ENCODE measurements at regions not wholly inside any gene's neighbourhood (a gene's known extent, or its start where the extent isn't known, plus 50 kb on each side); places are given as distances from the start of the nearest gene placed in this dataset.

DNA sequence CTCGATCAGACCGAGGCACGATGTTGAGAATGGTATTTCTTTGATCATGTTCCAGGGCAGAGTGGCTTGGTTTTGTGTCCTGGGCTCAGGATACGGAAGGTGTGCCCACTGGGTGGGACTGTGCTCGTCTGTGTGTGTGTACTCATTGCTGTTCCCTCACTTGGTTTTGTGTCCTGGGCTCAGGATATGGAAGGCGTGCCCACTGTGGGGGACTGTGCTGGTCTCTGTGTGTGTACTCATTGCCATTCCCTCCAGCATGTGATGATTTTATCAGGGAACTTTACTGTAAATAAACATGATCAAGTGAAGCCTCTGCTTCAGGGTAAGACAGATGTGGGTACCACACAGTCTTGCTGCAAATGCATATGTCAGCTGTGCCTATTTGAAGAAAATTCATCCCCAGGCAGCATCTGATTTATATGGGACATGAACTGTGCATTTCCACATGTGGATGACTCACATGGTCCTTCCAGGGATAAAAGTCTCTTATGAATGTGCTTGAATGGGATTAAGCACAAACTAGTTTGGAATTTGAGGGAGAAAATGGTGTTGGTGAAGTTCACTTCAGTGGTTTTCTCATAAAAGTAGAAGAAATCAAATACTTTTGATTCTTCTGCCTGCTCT, 274.3 kb downstream of the QKI start:
- Histone ChIP-seq H3K36me3 (no peaks in the 10 kb centered on the region), H3K27ac (replicated peaks) (no peak overlapping the region), H3K27me3 (ENCODE audit: low read depth) (no peaks in the 10 kb centered on the region), H3K4me1 (no peaks in the 10 kb centered on the region), H3K4me3 (no peak overlapping the region), H3K9me3 (replicated peaks) (no peaks in the 10 kb centered on the region)
- no peak for DNase-seq
- intact Hi-C loops (cut with micrococcal nuclease) = no loop called here
- TF ChIP-seq, protein P1, sequence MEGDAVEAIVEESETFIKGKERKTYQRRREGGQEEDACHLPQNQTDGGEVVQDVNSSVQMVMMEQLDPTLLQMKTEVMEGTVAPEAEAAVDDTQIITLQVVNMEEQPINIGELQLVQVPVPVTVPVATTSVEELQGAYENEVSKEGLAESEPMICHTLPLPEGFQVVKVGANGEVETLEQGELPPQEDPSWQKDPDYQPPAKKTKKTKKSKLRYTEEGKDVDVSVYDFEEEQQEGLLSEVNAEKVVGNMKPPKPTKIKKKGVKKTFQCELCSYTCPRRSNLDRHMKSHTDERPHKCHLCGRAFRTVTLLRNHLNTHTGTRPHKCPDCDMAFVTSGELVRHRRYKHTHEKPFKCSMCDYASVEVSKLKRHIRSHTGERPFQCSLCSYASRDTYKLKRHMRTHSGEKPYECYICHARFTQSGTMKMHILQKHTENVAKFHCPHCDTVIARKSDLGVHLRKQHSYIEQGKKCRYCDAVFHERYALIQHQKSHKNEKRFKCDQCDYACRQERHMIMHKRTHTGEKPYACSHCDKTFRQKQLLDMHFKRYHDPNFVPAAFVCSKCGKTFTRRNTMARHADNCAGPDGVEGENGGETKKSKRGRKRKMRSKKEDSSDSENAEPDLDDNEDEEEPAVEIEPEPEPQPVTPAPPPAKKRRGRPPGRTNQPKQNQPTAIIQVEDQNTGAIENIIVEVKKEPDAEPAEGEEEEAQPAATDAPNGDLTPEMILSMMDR (IDR thresholded peaks at IDR 0.05; ENCODE audit: borderline replicate concordance) = no peak

DNA sequence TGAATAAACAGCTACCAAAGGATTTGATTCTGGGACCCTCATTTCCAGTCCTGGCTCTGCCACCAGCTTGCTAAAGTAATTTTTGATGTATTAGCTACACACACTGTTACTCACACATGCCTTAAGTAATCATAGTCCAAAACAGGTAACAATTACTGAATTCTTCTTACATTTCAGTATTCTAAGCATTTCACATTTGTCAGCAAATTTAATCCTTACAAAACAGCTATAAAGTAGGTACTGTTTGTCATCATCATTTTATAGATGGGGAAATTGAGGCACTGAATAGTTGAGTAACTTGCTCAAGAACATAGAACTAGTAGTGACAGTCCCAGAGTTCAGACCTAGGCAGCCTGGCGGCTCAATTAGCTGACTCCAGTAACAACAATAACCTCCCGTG, 272.6 kb downstream of the QKI start:
- Histone ChIP-seq H3K27ac (replicated peaks) (no peak overlapping the region), H3K4me1 (no peaks in the 10 kb centered on the region), H3K36me3 (no peaks in the 10 kb centered on the region), H3K4me3 (no peak overlapping the region), H3K27me3 (ENCODE audit: low read depth) (no peaks in the 10 kb centered on the region), H3K9me3 (replicated peaks) (peaks cover 10% of the 10 kb centered on the region)
- no peak for DNase-seq
- TF ChIP-seq, protein P1 (IDR thresholded peaks at IDR 0.05; ENCODE audit: borderline replicate concordance) = no peak
- intact Hi-C loops (cut with micrococcal nuclease) = no loop called here

DNA sequence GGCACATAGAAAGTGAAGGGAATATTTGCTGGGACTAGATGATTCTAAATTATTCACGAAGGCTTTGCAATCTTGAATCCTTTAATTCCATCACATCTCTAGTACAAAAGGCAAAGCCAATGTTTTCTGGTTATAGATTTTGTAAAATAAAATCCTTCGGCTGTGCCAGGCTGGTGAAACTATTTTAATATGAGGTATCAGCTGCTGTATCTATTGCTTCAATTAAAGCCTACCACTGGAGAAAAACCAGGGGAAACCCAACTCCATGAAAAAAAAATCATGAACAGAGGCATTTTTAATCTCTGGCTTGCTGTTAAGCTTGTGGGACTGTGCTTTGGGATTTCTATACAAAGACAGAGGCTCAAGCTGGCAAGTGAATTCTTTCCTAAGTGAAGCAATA, 271.8 kb downstream of the QKI start:
- H3K27me3 ChIP-seq (ENCODE audit: low read depth) = no peaks in the 10 kb centered on the region
- DNase-seq = no peak
- intact Hi-C loops (cut with micrococcal nuclease) = no loop called here
- no peaks in the 10 kb centered on the region for H3K4me1 ChIP-seq
- H3K4me3 ChIP-seq = no peak overlapping the region
- peaks cover 10% of the 10 kb centered on the region for H3K9me3 ChIP-seq (replicated peaks)
- no peak overlapping the region for H3K27ac ChIP-seq (replicated peaks)
- TF ChIP-seq, protein P1 (IDR thresholded peaks at IDR 0.05; ENCODE audit: borderline replicate concordance) = no peak
- H3K36me3 ChIP-seq = no peaks in the 10 kb centered on the region

DNA sequence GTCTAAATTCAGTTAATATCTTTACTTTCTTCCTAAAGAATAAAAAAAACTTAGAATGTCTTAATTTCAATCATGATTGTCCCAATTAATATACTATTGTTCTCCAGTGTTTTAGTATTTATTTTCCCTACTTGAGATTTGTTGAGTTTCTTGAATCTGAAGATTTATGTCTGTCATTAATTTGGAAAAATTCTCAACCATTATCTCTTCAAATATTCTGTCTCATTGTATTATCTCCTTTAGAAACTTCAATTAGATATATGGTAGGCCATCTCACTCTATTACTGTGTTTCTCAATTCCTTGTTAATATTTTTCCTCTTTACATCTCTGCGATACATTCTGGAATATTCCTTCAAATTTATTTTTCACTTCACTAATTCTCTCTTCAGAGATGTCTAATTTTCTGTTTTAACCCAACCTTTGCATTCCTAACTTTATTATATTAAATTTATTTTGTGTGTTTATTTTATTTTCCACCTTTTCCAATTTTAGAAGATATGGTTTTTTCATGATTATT, 268.6 kb downstream of the QKI start:
- no peak overlapping the region for H3K27ac ChIP-seq (replicated peaks)
- no peaks in the 10 kb centered on the region for H3K36me3 ChIP-seq
- intact Hi-C loops (cut with micrococcal nuclease) = no loop called here
- TF ChIP-seq, protein P1 (IDR thresholded peaks at IDR 0.05; ENCODE audit: borderline replicate concordance) = no peak
- H3K27me3 ChIP-seq (ENCODE audit: low read depth) = no peaks in the 10 kb centered on the region
- peaks cover 10% of the 10 kb centered on the region for H3K9me3 ChIP-seq (replicated peaks)
- no peak for DNase-seq
- peaks cover 9% of the 10 kb centered on the region for H3K4me1 ChIP-seq
- no peak overlapping the region for H3K4me3 ChIP-seq

- no peak for DNase-seq
- Histone ChIP-seq H3K27ac (replicated peaks) (no peak overlapping the region), H3K36me3 (no peaks in the 10 kb centered on the region), H3K9me3 (replicated peaks) (peaks cover 10% of the 10 kb centered on the region), H3K4me1 (peaks cover 9% of the 10 kb centered on the region), H3K4me3 (no peak overlapping the region), H3K27me3 (ENCODE audit: low read depth) (no peaks in the 10 kb centered on the region)
- TF ChIP-seq, protein P1 (IDR thresholded peaks at IDR 0.05; ENCODE audit: borderline replicate concordance) = no peak
- intact Hi-C loops (cut with micrococcal nuclease) = no loop called here
These were observed 265.2 kb downstream of the QKI start for GRCh38 chr6:163679753-163680152.

Data from left ventricle myocardium inferior (tissue), 1 donor.